SK-N-SH (cell line): ENCODE measurements at regions not wholly inside any gene's neighbourhood (a gene's known extent, or its start where the extent isn't known, plus 50 kb on each side); places are given as distances from the start of the nearest gene placed in this dataset.

Experiments
- CTCF ChIA-PET: fragments of 300-600, 350-600 bp; formaldehyde crosslinking; extraction: SDS; loops from one replicate; lab custom pipeline; 2021; lab: Yijun Ruan, JAX
- POLR2A ChIA-PET: fragments of 350-600 bp; sonication (Branson Sonifier 250); formaldehyde crosslinking; extraction: SDS; loops from one replicate; lab custom pipeline; 2020; ENCODE audit warnings: antibody characterized with exemption, inconsistent platforms; lab: Yijun Ruan, JAX
- DNase-seq: peaks from one replicate; pipeline ENCODE4 v3.0.0; 2012
- H2AFZ ChIP-seq: fragments of 200-600 bp; sonication (generic); 2 replicates; pipeline ENCODE4 v1.8.1; 2016; ENCODE audit warnings: antibody characterized with exemption, mild to moderate bottlenecking, low read depth
- H3F3A ChIP-seq: fragments of 200-600 bp; sonication (generic); replicated peaks from 2 replicates; pipeline ENCODE3; 2016; ENCODE audit warnings: antibody characterized with exemption, mild to moderate bottlenecking; ENCODE audit not compliant: insufficient read depth
- H3K27ac ChIP-seq, 2 experiments: fragments of 200-500 bp in 1 of 2; fragments of 200-600 bp in 1 of 2; sonication (Bioruptor generic) in 1 of 2; sonication (generic), shearing (Covaris generic) in 1 of 2; 2 replicates each; pipeline versions ENCODE4 v1.5.1 to v1.6.1; 2014 to 2016; ENCODE audit warnings: low read depth in 2 of 2, inconsistent platforms in 1 of 2, low read length in 1 of 2, mild to moderate bottlenecking in 1 of 2, mixed read lengths in 1 of 2
- H3K27me3 ChIP-seq: fragments of 200-600 bp; sonication (generic), shearing (Covaris generic); 2 replicates; pipeline ENCODE4 v1.6.1; 2016; ENCODE audit warnings: mixed run types; ENCODE audit not compliant: insufficient read depth
- H3K36me3 ChIP-seq, 2 experiments: fragments of 200-500 bp in 1 of 2; fragments of 200-600 bp in 1 of 2; sonication (Bioruptor generic) in 1 of 2; sonication (generic) in 1 of 2; replicated peaks in 1 of 2; 2 replicates each; pipeline versions ENCODE3 to v1.5.1; 2014 to 2016; ENCODE audit warnings: low read length in 1 of 2, mild to moderate bottlenecking in 1 of 2; ENCODE audit not compliant: insufficient read depth in 2 of 2, control insufficient read depth in 1 of 2
- H3K4me1 ChIP-seq, 2 experiments: fragments of 200-500 bp in 1 of 2; fragments of 200-600 bp in 1 of 2; sonication (Bioruptor generic) in 1 of 2; sonication (generic), shearing (Covaris generic) in 1 of 2; 2 replicates each; pipeline versions ENCODE4 v1.5.1 to v1.6.1; 2014 to 2016; ENCODE audit warnings: low read depth in 1 of 2, low read length in 1 of 2, mixed run types in 1 of 2; ENCODE audit not compliant: insufficient read depth in 2 of 2, control insufficient read depth in 1 of 2
- H3K4me2 ChIP-seq: fragments of 200-600 bp; sonication (generic), shearing (Covaris generic); 2 replicates; pipeline ENCODE4 v1.6.1; 2017; ENCODE audit warnings: mixed run types
- H3K4me3 ChIP-seq, 2 experiments: fragments of 200-500 bp in 1 of 2; fragments of 200-600 bp in 1 of 2; sonication (Bioruptor generic) in 1 of 2; sonication (generic), shearing (Covaris generic) in 1 of 2; 2 replicates each; pipeline versions ENCODE4 v1.5.1 to v1.8.1; 2014 to 2016; ENCODE audit warnings: low read depth in 2 of 2, inconsistent platforms in 1 of 2, low read length in 1 of 2, mild to moderate bottlenecking in 1 of 2, mixed read lengths in 1 of 2, moderate library complexity in 1 of 2
- H3K79me2 ChIP-seq: fragments of 200-600 bp; sonication (generic); 2 replicates; pipeline ENCODE4 v1.8.1; 2017; ENCODE audit warnings: mild to moderate bottlenecking; ENCODE audit not compliant: insufficient read depth
- H3K9ac ChIP-seq: fragments of 200-600 bp; sonication (generic); 2 replicates; pipeline ENCODE4 v1.6.1; 2017; ENCODE audit warnings: mixed run types
- H3K9me2 ChIP-seq: fragments of 200-600 bp; sonication (generic); 2 replicates; pipeline ENCODE4 v1.6.1; 2017; ENCODE audit warnings: mixed run types
- H3K9me3 ChIP-seq: fragments of 200-600 bp; sonication (generic); 2 replicates; pipeline ENCODE4 v1.6.1; 2017; ENCODE audit warnings: mixed run types, mild to moderate bottlenecking, moderate library complexity
- H4K20me1 ChIP-seq: fragments of 200-600 bp; sonication (generic); 2 replicates; pipeline ENCODE4 v1.6.1; 2017; ENCODE audit warnings: mild to moderate bottlenecking, mixed run types; ENCODE audit not compliant: insufficient read depth
- CHD2 ChIP-seq: fragments of 150-350 bp; IDR thresholded peaks from 2 replicates; pipeline ENCODE4 v1.6.1; 2018; ENCODE audit warnings: low read length; ENCODE audit not compliant: partially characterized antibody
- CTCF ChIP-seq: fragments of 200-600 bp; sonication (generic); IDR thresholded peaks from 2 replicates; pipeline ENCODE4 v1.6.1; 2017; ENCODE audit warnings: antibody characterized with exemption, mild to moderate bottlenecking, moderate library complexity
- EP300 ChIP-seq, 2 experiments: IDR thresholded peaks; 2 replicates each; pipeline versions ENCODE4 v1.4.0 to v1.6.1; 2012; ENCODE audit warnings: borderline replicate concordance in 1 of 2, low read depth in 1 of 2, low read length in 1 of 2
- FOXM1 ChIP-seq: IDR thresholded peaks from 2 replicates; pipeline ENCODE4 v1.4.0; 2012; ENCODE audit warnings: low read depth, mild to moderate bottlenecking
- GABPA ChIP-seq: IDR thresholded peaks from 2 replicates; pipeline ENCODE4 v1.4.0; 2012; ENCODE audit warnings: low read depth, mild to moderate bottlenecking
- JUND ChIP-seq: IDR thresholded peaks from 2 replicates; pipeline ENCODE4 v1.4.0; 2012
- MEF2A ChIP-seq: IDR thresholded peaks from 2 replicates; pipeline ENCODE4 v1.4.0; 2012; ENCODE audit warnings: low read depth, borderline replicate concordance
- NFIC ChIP-seq: IDR thresholded peaks from 2 replicates; pipeline ENCODE4 v1.4.0; 2012; ENCODE audit warnings: borderline replicate concordance
- NRF1 ChIP-seq: IDR thresholded peaks from 2 replicates; pipeline ENCODE4 v1.6.1; 2012; ENCODE audit warnings: low read depth, mild to moderate bottlenecking, low read length
- POLR2AphosphoS5 ChIP-seq: IDR thresholded peaks from 2 replicates; pipeline ENCODE4 v1.6.1; 2012; ENCODE audit warnings: low read depth, low read length
- RAD21 ChIP-seq: IDR thresholded peaks from 2 replicates; pipeline ENCODE4 v1.6.1; 2012; ENCODE audit warnings: mild to moderate bottlenecking, low read length
- REST ChIP-seq: IDR thresholded peaks from 2 replicates; pipeline ENCODE4 v1.6.1; 2012; ENCODE audit warnings: mild to moderate bottlenecking, low read depth, low read length, moderate library complexity
- RFX5 ChIP-seq: IDR thresholded peaks from 2 replicates; pipeline ENCODE4 v1.6.1; 2012; ENCODE audit warnings: mild to moderate bottlenecking, improper control_type of control experiment, low read length
- SIN3A ChIP-seq: IDR thresholded peaks from 2 replicates; pipeline ENCODE4 v1.6.1; 2012; ENCODE audit warnings: low read depth, mild to moderate bottlenecking, low read length, moderate library complexity, borderline replicate concordance
- TAF1 ChIP-seq: IDR thresholded peaks from 2 replicates; pipeline ENCODE4 v1.6.1; 2012; ENCODE audit warnings: low read depth, mild to moderate bottlenecking, low read length, moderate library complexity, borderline replicate concordance
- TEAD4 ChIP-seq: IDR thresholded peaks from 2 replicates; pipeline ENCODE4 v1.4.0; 2012; ENCODE audit warnings: mild to moderate bottlenecking, borderline replicate concordance; ENCODE audit not compliant: insufficient read depth
- USF1 ChIP-seq: IDR thresholded peaks from 2 replicates; pipeline ENCODE4 v1.4.0; 2012; ENCODE audit warnings: low read depth, borderline replicate concordance
- WGBS: methylation state at CpG from one replicate; pipeline ENCODE4 v1.1.6; 2017; ENCODE audit warnings: low lambda C conversion rate; 5-methylcytosine and 5-hydroxymethylcytosine counted together
- TF ChIP-seq, protein P1 (sequence below): IDR thresholded peaks from 2 replicates; pipeline ENCODE4 v1.4.0; 2012; ENCODE audit warnings: low read depth
- TF ChIP-seq, protein P2 (sequence below): fragments of 150-350 bp; IDR thresholded peaks from 2 replicates; pipeline ENCODE4 v1.6.1; 2017; ENCODE audit warnings: antibody characterized with exemption, low read length, low read depth, borderline replicate concordance

- no peak for TF ChIP-seq MEF2A
- TF ChIP-seq SIN3A: no peak
- TF ChIP-seq RAD21: no peak
- TF ChIP-seq, protein P1, sequence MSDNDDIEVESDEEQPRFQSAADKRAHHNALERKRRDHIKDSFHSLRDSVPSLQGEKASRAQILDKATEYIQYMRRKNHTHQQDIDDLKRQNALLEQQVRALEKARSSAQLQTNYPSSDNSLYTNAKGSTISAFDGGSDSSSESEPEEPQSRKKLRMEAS: no peak
- TF ChIP-seq CTCF: no peak
- TF ChIP-seq FOXM1: no peak
- no peak for TF ChIP-seq USF1
- TF ChIP-seq GABPA: no peak
- TF ChIP-seq POLR2AphosphoS5: no peak
- TF ChIP-seq TEAD4: no peak
- no peak for TF ChIP-seq NFIC
- TF ChIP-seq NRF1: no peak
- TF ChIP-seq, all 33 proteins: peak for 0
- H3K27ac ChIP-seq: no peak overlapping the region
- no peaks in the 10 kb centered on the region for H3K4me1 ChIP-seq
- H3K9me2 ChIP-seq: no peaks in the 10 kb centered on the region
- H3F3A ChIP-seq: no peaks in the 10 kb centered on the region
- no peak overlapping the region for H3K4me3 ChIP-seq
- H3K9ac ChIP-seq: no peak overlapping the region
- ChIA-PET POLR2A (no interaction called here), CTCF (no interaction called here)
- H4K20me1 ChIP-seq: no peaks in the 10 kb centered on the region
- H3K36me3 ChIP-seq: no peaks in the 10 kb centered on the region
- 21% methylated on average over 1 of the region's 1 CpG for WGBS
- H3K9me3 ChIP-seq: no peaks in the 10 kb centered on the region
- H3K4me2 ChIP-seq: no peak overlapping the region
- H3K27me3 ChIP-seq: no peaks in the 10 kb centered on the region
- no peaks in the 10 kb centered on the region for H3K79me2 ChIP-seq
- H2AFZ ChIP-seq: no peak overlapping the region
- no peak for DNase-seq
These were observed 104.0 kb upstream of the KIAA1217 start for GRCh38 chr10:24104895-24105294.

DNA sequence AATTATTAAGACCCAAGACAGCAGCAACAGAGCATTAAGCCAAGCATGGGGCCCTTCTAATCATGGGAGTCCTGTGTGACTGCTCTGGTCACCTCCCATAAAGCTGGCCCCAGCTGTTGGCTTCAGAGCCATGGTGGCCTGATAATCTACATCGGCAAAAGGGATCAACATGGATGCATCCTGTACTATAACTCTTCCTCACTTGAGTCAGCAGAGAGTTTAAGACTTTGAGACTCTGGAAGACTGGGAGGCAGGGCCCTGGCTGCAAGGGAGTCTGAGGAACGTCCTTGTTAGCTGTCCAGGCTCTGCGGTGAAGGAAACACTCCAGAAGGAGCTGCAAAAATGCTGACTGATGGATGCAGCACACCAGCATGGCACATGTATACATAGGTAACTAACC is 95.0 kb upstream of the KIAA1217 start:
- Histone ChIP-seq H3K79me2 (no peaks in the 10 kb centered on the region), H3K27me3 (no peaks in the 10 kb centered on the region), H3F3A (no peaks in the 10 kb centered on the region), H2AFZ (no peak overlapping the region), H3K4me1 (peaks cover 7 to 11% of the 10 kb centered on the region in 2 experiments; a peak in 3 of 4 replicates), H3K9me2 (no peaks in the 10 kb centered on the region), H3K27ac (no peak overlapping the region), H3K9me3 (no peaks in the 10 kb centered on the region), H3K9ac (no peak overlapping the region), H3K36me3 (no peaks in the 10 kb centered on the region), H3K4me3 (no peak overlapping the region), H3K4me2 (no peak overlapping the region), H4K20me1 (no peaks in the 10 kb centered on the region)
- POLR2A ChIA-PET: no interaction called here
- DNase-seq: no peak
- WGBS: 80% methylated on average over 3 of the region's 3 CpGs
- CTCF ChIA-PET: interaction anchor here (1.7 kb wide), 1 partner anchor 119 kb away, joined by 6 read pairs; no protein-coding TSS in a partner anchor
- TF ChIP-seq EP300 (IDR thresholded peaks at IDR 0.05; ENCODE audit: borderline replicate concordance in 1 of 2, low read depth in 1 of 2, low read length in 1 of 2): no peak
- TF ChIP-seq JUND: no peak
- TF ChIP-seq POLR2AphosphoS5: no peak
- no peak for TF ChIP-seq REST
- no peak for TF ChIP-seq TAF1
- TF ChIP-seq CTCF: no peak
- TF ChIP-seq FOXM1: no peak
- TF ChIP-seq CHD2: no peak
- TF ChIP-seq, protein P2, sequence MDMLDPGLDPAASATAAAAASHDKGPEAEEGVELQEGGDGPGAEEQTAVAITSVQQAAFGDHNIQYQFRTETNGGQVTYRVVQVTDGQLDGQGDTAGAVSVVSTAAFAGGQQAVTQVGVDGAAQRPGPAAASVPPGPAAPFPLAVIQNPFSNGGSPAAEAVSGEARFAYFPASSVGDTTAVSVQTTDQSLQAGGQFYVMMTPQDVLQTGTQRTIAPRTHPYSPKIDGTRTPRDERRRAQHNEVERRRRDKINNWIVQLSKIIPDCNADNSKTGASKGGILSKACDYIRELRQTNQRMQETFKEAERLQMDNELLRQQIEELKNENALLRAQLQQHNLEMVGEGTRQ: no peak
- no peak for TF ChIP-seq RFX5
- TF ChIP-seq MEF2A: no peak
